ENCODE measurements at regions not wholly inside any gene's neighbourhood (a gene's known extent, or its start where the extent isn't known, plus 50 kb on each side); places are given as distances from the start of the nearest gene placed in this dataset.

GRCh38 chr12:66919466-66919865 lies 240.6 kb upstream of the GRIP1 start:
- DNase-seq = no peak

DNA sequence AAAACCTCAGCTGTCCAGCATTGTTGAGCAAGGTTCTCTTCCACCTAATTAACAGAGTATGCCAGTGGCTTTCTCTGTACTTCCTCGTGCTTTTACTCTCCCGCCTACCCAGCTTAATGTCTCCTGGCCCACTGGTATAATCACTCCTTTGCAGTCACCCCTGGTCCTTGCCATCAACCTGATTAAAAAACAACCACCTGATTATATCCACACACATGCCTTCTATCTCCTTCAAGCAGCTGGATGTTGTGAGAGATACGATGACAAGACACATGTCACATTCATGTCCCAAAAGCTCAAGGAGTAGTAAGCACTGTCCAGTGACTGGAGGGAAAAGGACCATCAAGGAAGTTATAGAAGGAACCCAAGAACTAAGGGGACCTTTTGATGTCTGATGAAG lies 241.3 kb upstream of the GRIP1 start:
- DNase-seq = no peak

- no peak for DNase-seq
Observed at GRCh38 chr12:66921151-66921550, 242.3 kb upstream of the GRIP1 start.

- DNase-seq = no peak
Observed at GRCh38 chr12:66925083-66925482, 246.2 kb upstream of the GRIP1 start.

- DNase-seq = no peak
Observed at GRCh38 chr12:66929121-66929520, 250.2 kb upstream of the GRIP1 start.

GRCh38 chr12:66931091-66931490 lies 252.2 kb upstream of the GRIP1 start:
- no peak for DNase-seq

DNA sequence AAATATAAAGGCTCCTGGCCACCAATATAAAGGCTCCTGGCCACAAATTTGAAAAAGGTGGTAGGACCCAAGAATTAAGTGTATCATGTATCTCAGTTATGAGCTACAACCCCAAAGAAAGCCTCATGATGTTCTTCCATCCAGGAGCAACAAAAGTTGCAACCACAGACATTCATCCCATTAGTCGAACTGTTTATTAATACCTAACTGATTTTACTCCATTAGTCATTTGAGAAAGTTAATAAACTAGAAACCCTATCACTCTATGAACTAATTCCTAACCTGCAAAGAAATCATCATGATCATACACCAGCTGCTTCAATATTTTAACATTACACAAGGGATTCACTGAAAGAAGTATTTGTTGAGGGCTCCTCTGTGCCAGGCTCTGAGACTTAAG lies 253.2 kb upstream of the GRIP1 start:
- no peak for DNase-seq

- no peak for DNase-seq
Observed at GRCh38 chr12:66934302-66935062, 255.6 kb upstream of the GRIP1 start.

GRCh38 chr12:66941150-66941549 lies 262.3 kb upstream of the GRIP1 start:
- DNase-seq = no peak

DNA sequence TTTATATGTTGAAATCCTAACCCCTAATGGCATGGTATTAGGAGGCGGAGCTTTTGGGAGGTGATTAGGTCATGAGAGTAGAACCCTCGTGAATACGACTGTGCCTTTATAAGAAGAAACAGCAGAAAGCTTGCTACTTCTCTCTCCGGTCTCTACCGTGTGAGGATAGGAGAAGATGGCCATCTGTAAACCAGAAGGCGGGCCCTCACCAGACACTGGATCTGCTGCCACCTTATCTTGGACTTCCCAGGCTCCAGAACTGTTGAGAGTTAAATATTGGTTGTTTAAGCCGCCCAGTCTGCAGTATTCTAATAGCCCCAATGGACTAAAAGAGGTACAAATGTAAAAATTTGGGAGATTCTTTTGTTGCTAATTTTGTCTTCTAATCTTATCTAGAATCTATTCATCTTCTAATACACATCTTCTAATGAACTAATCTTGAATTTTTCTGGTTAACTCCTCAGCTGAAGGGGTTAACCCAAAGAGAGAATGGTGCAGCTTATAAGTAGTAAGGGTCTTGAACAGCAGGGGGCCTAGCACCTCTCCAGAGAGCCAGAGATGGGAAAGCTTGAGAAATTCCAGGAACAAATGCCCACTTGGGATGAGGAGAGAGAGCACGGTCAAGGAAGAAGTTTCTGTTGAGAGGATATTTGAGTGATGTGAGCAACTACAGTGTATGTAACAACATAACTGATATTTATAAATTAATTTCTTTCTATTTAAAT lies 264.0 kb upstream of the GRIP1 start:
- no peak for DNase-seq

- no peak for DNase-seq
Observed at GRCh38 chr12:66944365-66944764, 265.5 kb upstream of the GRIP1 start.

DNA sequence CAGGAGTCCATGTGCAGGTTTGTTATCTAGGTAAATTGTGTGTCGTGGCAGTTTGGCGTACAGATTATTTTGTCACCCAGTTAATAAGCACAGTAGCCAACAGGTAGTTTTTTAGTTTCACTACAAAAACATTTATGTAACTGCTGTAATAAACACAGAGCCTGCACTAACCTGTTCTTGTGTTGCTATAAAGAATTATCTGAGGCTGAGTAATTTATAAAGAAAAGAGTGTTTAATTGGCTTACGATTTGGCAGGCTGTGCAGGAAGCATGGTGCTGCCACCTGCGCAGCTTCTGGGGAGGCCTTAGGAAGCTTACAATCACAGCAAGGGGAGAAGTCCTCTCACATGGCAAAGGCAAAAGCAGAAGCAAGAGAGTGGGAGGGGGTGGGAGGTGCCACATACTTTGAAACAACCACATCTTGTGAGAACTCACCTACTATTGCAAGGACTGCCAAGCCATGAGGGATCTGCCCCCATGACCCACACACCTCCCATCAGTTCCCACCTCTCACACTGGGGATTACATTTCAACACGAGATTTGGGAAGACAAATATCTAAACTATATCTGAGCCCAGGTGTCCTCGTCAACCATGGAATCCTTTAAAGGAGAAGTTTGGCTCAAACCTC lies 266.4 kb upstream of the GRIP1 start:
- DNase-seq = no peak

DNA sequence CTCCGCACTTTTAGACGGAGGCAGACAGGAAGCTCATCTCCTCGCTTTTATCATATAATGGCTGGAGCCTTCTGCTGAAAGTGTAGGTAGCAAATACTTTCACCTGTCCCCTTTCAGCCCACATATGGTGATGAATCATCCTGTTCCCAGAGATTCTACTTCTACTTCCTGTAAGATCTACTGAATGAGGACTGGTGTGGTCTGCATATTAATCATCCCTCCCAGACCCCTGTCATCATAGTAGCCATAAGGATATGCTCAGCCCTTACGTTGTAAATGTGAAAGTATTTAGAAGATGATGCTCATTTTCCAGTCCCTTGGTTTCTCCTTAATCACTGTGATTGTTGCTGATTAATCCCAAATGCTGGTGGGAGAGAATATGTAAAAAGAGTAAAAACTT lies 268.2 kb upstream of the GRIP1 start:
- DNase-seq = no peak

- DNase-seq = no peak
Observed at GRCh38 chr12:66952668-66953067, 273.8 kb upstream of the GRIP1 start.

GRCh38 chr12:66956300-66956699 lies 277.4 kb upstream of the GRIP1 start:
- no peak for DNase-seq

DNA sequence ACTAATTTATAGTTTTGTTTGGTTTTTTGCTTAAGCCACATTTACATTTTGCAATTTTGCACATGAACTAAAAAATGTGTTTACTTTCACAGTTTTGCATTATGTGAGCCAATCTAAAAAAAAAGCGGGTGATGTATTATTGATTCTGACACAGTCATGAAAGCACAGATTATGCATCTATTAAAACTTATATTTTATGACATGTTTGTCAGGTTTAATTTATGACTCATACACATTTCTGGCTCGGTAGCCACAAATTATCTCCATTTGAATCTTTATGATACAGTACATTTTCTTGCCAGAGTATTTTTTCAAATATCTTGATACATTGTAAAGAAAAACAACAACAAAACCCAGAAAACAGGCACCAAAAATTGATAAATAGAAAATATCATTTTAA lies 280.4 kb upstream of the GRIP1 start:
- DNase-seq = no peak

- no peak for DNase-seq
Observed at GRCh38 chr12:66960006-66960405, 281.1 kb upstream of the GRIP1 start.

DNA sequence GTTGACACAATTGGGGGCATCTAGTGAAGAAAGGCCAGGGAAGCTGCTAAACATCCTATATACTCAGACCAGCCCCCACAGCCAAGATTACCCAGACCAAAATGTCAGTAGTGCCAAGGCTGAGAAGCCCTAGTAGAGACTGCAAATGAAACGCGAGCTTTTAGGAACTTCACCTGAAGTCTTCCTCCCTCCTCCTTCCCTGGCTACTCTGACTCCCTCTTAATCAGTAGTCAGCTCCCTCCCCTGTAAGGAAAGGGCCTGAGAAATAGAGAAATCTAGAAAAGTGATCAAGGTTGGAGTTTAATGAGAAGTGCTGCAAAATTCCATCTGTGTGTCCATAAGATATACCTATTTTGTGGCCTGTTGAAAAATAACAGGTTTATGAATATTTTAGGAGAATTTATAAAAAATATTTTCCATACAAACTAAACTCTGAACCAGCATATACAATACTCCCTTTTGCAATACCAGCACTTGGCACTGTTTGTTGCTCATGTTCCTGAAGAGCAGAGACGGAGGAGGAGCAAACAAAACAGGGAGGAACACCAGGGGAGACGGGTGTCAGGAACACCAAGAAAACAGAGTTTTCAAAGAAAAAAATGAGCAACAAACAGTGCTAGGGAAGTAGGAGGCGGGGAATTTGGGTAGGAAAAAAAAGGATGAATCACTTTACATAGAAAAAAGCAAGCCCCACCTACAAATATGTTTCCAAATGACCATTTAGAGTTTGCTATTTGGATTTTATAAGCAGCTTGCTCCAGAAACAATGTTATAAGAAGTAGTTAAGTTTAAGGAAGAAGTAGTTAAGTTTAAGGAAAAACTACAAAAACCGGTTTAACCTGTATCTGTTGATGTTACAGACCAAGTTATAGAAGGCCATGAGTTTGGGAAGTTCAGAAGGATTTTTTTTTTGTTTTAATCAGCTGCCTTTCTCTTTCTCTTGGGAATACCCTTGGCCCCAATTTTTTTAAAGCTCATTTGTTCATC lies 282.1 kb upstream of the GRIP1 start:
- no peak for DNase-seq

GRCh38 chr12:66962290-66962689 lies 283.4 kb upstream of the GRIP1 start:
- no peak for DNase-seq

DNA sequence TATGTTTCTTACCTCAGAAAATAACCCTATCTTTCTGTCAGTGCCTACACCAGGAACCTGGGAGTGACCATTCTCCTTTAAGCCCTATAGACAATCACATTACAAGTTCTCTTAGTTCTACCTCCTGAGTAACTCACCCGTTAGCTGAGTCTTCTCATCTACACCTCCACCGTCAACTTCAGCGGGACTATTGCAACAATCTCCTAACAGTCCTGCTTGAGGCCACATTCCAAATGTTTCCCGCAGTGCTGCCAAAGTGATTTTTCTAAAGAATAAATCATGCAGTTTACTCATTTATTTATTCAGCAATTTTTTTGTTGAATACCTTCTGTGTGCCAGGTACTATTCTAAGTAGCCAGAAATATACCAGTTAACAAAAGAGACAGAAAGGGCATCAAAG lies 285.0 kb upstream of the GRIP1 start:
- no peak for DNase-seq

GRCh38 chr12:66964629-66965028 lies 285.8 kb upstream of the GRIP1 start:
- peak; percentile 12 for DNase-seq

DNA sequence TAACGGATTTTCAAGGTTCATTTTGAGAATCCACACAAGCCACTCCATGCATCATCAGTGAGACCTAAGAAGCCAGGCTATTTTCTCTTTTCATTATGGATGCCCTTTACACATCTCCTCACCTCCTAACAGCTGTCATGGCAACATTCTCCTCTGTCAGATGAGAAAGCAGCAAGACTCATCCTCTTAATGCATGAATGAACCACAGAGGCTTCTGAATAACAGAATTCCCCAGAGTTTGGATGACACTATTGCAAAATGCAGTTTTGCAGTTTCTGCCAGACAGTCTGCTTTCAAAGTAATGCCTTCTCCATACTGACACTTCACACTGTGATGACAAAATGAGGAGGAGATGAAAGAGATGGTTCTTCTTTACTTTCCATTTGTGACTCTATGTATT lies 286.7 kb upstream of the GRIP1 start:
- no peak for DNase-seq

DNA sequence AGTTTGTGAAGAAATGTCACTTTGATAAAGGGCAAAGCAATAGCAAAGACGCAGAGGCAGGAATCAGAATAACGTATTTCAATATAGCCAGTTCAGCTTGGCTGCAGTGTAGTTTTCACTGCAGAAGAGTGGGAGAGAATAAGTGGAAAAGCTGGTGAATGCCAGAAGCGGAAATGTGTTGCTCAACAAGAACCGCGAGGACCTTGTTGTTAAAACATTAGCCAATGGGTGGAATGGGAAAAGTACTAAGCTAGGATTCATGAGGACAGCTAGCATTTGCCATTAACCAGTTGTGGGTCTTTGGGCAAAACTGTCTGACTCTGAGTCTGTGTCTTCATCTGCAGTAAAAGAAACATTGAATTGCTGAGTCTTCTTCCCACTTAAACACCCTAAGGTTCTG lies 292.9 kb upstream of the GRIP1 start:
- no peak for DNase-seq

Data from T-helper 9 cell (primary cell).